ENCODE measurements at regions not wholly inside any gene's neighbourhood (a gene's known extent, or its start where the extent isn't known, plus 50 kb on each side); places are given as distances from the start of the nearest gene placed in this dataset.
A peak's percentile ranks its signal among the peaks of the same experiment; 100 is the strongest.

GRCh38 chr16:48053418-48053745, 102.4 kb downstream of the ABCC12 start:
- H3K4me3 ChIP-seq (ENCODE audit: insufficient read depth in 1 of 2, low read depth in 1 of 2, low read length in 2 of 2): no peak overlapping the region
- no peak overlapping the region for H3K14ac ChIP-seq (ENCODE audit: low read length in 2 of 2)
- H3K79me1 ChIP-seq (replicated peaks; ENCODE audit: low read length, poor library complexity, severe bottlenecking): no peaks in the 10 kb centered on the region
- WGBS: 5% methylated on average over 3 of the region's 4 CpGs
- no peak overlapping the region for H4K91ac ChIP-seq (ENCODE audit: low read length)
- H2BK12ac ChIP-seq (ENCODE audit: low read length in 2 of 2): no peak overlapping the region
- H3K4me2 ChIP-seq (ENCODE audit: low read length, poor library complexity, severe bottlenecking): no peak overlapping the region
- H3K27ac ChIP-seq (ENCODE audit: low read length, poor library complexity, severe bottlenecking): peak overlapping the region; percentile 15
- DNase-seq: peak; percentile 58
- peaks cover 11 to 54% of the 10 kb centered on the region in 2 experiments for H3K27me3 ChIP-seq (ENCODE audit: control insufficient read depth in 1 of 2, insufficient read depth in 1 of 2, low read length in 2 of 2)
- no peak overlapping the region for H3K23ac ChIP-seq (ENCODE audit: low read length in 2 of 2)
- no peaks in the 10 kb centered on the region for H3K9me3 ChIP-seq (ENCODE audit: control insufficient read depth, low read length)
- no peak overlapping the region for H3K9ac ChIP-seq (ENCODE audit: low read length)
- no peak overlapping the region for H2BK15ac ChIP-seq (ENCODE audit: low read depth, poor library complexity, severe bottlenecking)
- no peak overlapping the region for H2AK5ac ChIP-seq (ENCODE audit: low read length, severe bottlenecking)
- no peak overlapping the region for H3K18ac ChIP-seq (ENCODE audit: low read depth in 1 of 2, low read length in 2 of 2)
- H3K36me3 ChIP-seq (ENCODE audit: control insufficient read depth in 1 of 2, insufficient read depth in 2 of 2, low read depth in 1 of 2, low read length in 2 of 2): no peaks in the 10 kb centered on the region
- no peak overlapping the region for H2AFZ ChIP-seq (ENCODE audit: low read depth, low read length)
- no peak overlapping the region for H3K4ac ChIP-seq (ENCODE audit: low read depth in 1 of 2, low read length in 2 of 2)
- H4K8ac ChIP-seq (ENCODE audit: low read length): no peak overlapping the region
- no peak overlapping the region for H2BK120ac ChIP-seq (ENCODE audit: low read depth, low read length)
- peaks cover 6% of the 10 kb centered on the region for H3K4me1 ChIP-seq (ENCODE audit: control insufficient read depth, insufficient read depth, low read depth, low read length)
- H2BK5ac ChIP-seq (ENCODE audit: low read depth, low read length, poor library complexity, severe bottlenecking): no peak overlapping the region

GRCh38 chr16:48052731-48053417, 102.9 kb downstream of the ABCC12 start:
- no peak overlapping the region for H2BK5ac ChIP-seq (ENCODE audit: low read depth, low read length, poor library complexity, severe bottlenecking)
- H2BK120ac ChIP-seq (ENCODE audit: low read depth, low read length): no peak overlapping the region
- H3K4me3 ChIP-seq (ENCODE audit: insufficient read depth in 1 of 2, low read depth in 1 of 2, low read length in 2 of 2): no peak overlapping the region
- peaks cover 16 to 60% of the 10 kb centered on the region in 2 experiments for H3K27me3 ChIP-seq (ENCODE audit: control insufficient read depth in 1 of 2, insufficient read depth in 1 of 2, low read length in 2 of 2)
- H3K4me2 ChIP-seq (ENCODE audit: low read length, poor library complexity, severe bottlenecking): no peak overlapping the region
- no peak for DNase-seq
- no peak overlapping the region for H3K23ac ChIP-seq (ENCODE audit: low read length in 2 of 2)
- peak overlapping the region; percentile 15 for H3K27ac ChIP-seq (ENCODE audit: low read length, poor library complexity, severe bottlenecking)
- H4K91ac ChIP-seq (ENCODE audit: low read length): no peak overlapping the region
- H3K4ac ChIP-seq (ENCODE audit: low read depth in 1 of 2, low read length in 2 of 2): no peak overlapping the region
- no peak overlapping the region for H2BK15ac ChIP-seq (ENCODE audit: low read depth, poor library complexity, severe bottlenecking)
- H2AK5ac ChIP-seq (ENCODE audit: low read length, severe bottlenecking): no peak overlapping the region
- H3K36me3 ChIP-seq (ENCODE audit: control insufficient read depth in 1 of 2, insufficient read depth in 2 of 2, low read depth in 1 of 2, low read length in 2 of 2): no peaks in the 10 kb centered on the region
- no peak overlapping the region for H4K8ac ChIP-seq (ENCODE audit: low read length)
- H3K9me3 ChIP-seq (ENCODE audit: control insufficient read depth, low read length): no peaks in the 10 kb centered on the region
- no peak overlapping the region for H3K18ac ChIP-seq (ENCODE audit: low read depth in 1 of 2, low read length in 2 of 2)
- WGBS: 47% methylated on average over 5 of the region's 5 CpGs
- peaks cover 6% of the 10 kb centered on the region for H3K4me1 ChIP-seq (ENCODE audit: control insufficient read depth, insufficient read depth, low read depth, low read length)
- H3K14ac ChIP-seq (ENCODE audit: low read length in 2 of 2): no peak overlapping the region
- H3K9ac ChIP-seq (ENCODE audit: low read length): no peak overlapping the region
- no peak overlapping the region for H2AFZ ChIP-seq (ENCODE audit: low read depth, low read length)
- no peaks in the 10 kb centered on the region for H3K79me1 ChIP-seq (replicated peaks; ENCODE audit: low read length, poor library complexity, severe bottlenecking)
- no peak overlapping the region for H2BK12ac ChIP-seq (ENCODE audit: low read length in 2 of 2)

- H4K91ac ChIP-seq (ENCODE audit: low read length): no peak overlapping the region
- no peaks in the 10 kb centered on the region for H3K36me3 ChIP-seq (ENCODE audit: control insufficient read depth in 1 of 2, insufficient read depth in 2 of 2, low read depth in 1 of 2, low read length in 2 of 2)
- H3K27ac ChIP-seq (ENCODE audit: low read length, poor library complexity, severe bottlenecking): no peak overlapping the region
- no peaks in the 10 kb centered on the region for H3K9me3 ChIP-seq (ENCODE audit: control insufficient read depth, low read length)
- no peak overlapping the region for H3K4ac ChIP-seq (ENCODE audit: low read depth in 1 of 2, low read length in 2 of 2)
- no peak for DNase-seq
- H3K4me1 ChIP-seq (ENCODE audit: control insufficient read depth, insufficient read depth, low read depth, low read length): peaks cover 6% of the 10 kb centered on the region
- no peak overlapping the region for H3K9ac ChIP-seq (ENCODE audit: low read length)
- H2BK120ac ChIP-seq (ENCODE audit: low read depth, low read length): no peak overlapping the region
- H2BK12ac ChIP-seq (ENCODE audit: low read length in 2 of 2): no peak overlapping the region
- no peak overlapping the region for H3K4me3 ChIP-seq (ENCODE audit: insufficient read depth in 1 of 2, low read depth in 1 of 2, low read length in 2 of 2)
- no peak overlapping the region for H2BK15ac ChIP-seq (ENCODE audit: low read depth, poor library complexity, severe bottlenecking)
- no peak overlapping the region for H2BK5ac ChIP-seq (ENCODE audit: low read depth, low read length, poor library complexity, severe bottlenecking)
- no peak overlapping the region for H3K14ac ChIP-seq (ENCODE audit: low read length in 2 of 2)
- H4K8ac ChIP-seq (ENCODE audit: low read length): no peak overlapping the region
- no peak overlapping the region for H3K4me2 ChIP-seq (ENCODE audit: low read length, poor library complexity, severe bottlenecking)
- H3K18ac ChIP-seq (ENCODE audit: low read depth in 1 of 2, low read length in 2 of 2): no peak overlapping the region
- peaks cover 23 to 73% of the 10 kb centered on the region in 2 experiments for H3K27me3 ChIP-seq (ENCODE audit: control insufficient read depth in 1 of 2, insufficient read depth in 1 of 2, low read length in 2 of 2)
- no peaks in the 10 kb centered on the region for H3K79me1 ChIP-seq (replicated peaks; ENCODE audit: low read length, poor library complexity, severe bottlenecking)
- no peak overlapping the region for H3K23ac ChIP-seq (ENCODE audit: low read length in 2 of 2)
- H2AK5ac ChIP-seq (ENCODE audit: low read length, severe bottlenecking): no peak overlapping the region
- 56% methylated on average over 2 of the region's 2 CpGs for WGBS
- H2AFZ ChIP-seq (ENCODE audit: low read depth, low read length): no peak overlapping the region
These were observed 104.9 kb downstream of the ABCC12 start for GRCh38 chr16:48050871-48051270.

- Histone ChIP-seq H3K79me1 (replicated peaks; ENCODE audit: low read length, poor library complexity, severe bottlenecking) (no peaks in the 10 kb centered on the region), H3K4me1 (ENCODE audit: control insufficient read depth, insufficient read depth, low read depth, low read length) (peaks cover 3% of the 10 kb centered on the region), H3K4me3 (ENCODE audit: insufficient read depth in 1 of 2, low read depth in 1 of 2, low read length in 2 of 2) (no peak overlapping the region), H3K4me2 (ENCODE audit: low read length, poor library complexity, severe bottlenecking) (no peak overlapping the region), H3K23ac (ENCODE audit: low read length in 2 of 2) (no peak overlapping the region), H3K27ac (ENCODE audit: low read length, poor library complexity, severe bottlenecking) (no peak overlapping the region), H4K8ac (ENCODE audit: low read length) (no peak overlapping the region), H2AK5ac (ENCODE audit: low read length, severe bottlenecking) (no peak overlapping the region), H2BK120ac (ENCODE audit: low read depth, low read length) (no peak overlapping the region), H3K9ac (ENCODE audit: low read length) (no peak overlapping the region), H4K91ac (ENCODE audit: low read length) (no peak overlapping the region), H3K18ac (ENCODE audit: low read depth in 1 of 2, low read length in 2 of 2) (no peak overlapping the region), H3K27me3 (ENCODE audit: control insufficient read depth in 1 of 2, insufficient read depth in 1 of 2, low read length in 2 of 2) (peaks cover 23 to 80% of the 10 kb centered on the region in 2 experiments), H3K4ac (ENCODE audit: low read depth in 1 of 2, low read length in 2 of 2) (no peak overlapping the region), H3K36me3 (ENCODE audit: control insufficient read depth in 1 of 2, insufficient read depth in 2 of 2, low read depth in 1 of 2, low read length in 2 of 2) (no peaks in the 10 kb centered on the region), H2BK5ac (ENCODE audit: low read depth, low read length, poor library complexity, severe bottlenecking) (no peak overlapping the region), H3K14ac (ENCODE audit: low read length in 2 of 2) (no peak overlapping the region), H2AFZ (ENCODE audit: low read depth, low read length) (no peak overlapping the region), H2BK15ac (ENCODE audit: low read depth, poor library complexity, severe bottlenecking) (no peak overlapping the region), H2BK12ac (ENCODE audit: low read length in 2 of 2) (no peak overlapping the region), H3K9me3 (ENCODE audit: control insufficient read depth, low read length) (no peaks in the 10 kb centered on the region)
- peak; percentile 11 for DNase-seq
- 56% methylated on average over 2 of the region's 3 CpGs for WGBS
These were observed 105.9 kb downstream of the ABCC12 start for GRCh38 chr16:48049847-48050246.

Data from mesenchymal stem cell (in vitro differentiated cells and primary cell).